HG03135 (cell line): ENCODE measurements at regions not wholly inside any gene's neighbourhood (a gene's known extent, or its start where the extent isn't known, plus 50 kb on each side); places are given as distances from the start of the nearest gene placed in this dataset.

Experiments used
- ATAC-seq: cut with Tn5 transposase; IDR thresholded peaks from one replicate; pipeline ENCODE4 v1.9.1; 2021; ENCODE audit warnings: mild to moderate bottlenecking, moderate library complexity; ENCODE audit not compliant: unreplicated experiment

DNA sequence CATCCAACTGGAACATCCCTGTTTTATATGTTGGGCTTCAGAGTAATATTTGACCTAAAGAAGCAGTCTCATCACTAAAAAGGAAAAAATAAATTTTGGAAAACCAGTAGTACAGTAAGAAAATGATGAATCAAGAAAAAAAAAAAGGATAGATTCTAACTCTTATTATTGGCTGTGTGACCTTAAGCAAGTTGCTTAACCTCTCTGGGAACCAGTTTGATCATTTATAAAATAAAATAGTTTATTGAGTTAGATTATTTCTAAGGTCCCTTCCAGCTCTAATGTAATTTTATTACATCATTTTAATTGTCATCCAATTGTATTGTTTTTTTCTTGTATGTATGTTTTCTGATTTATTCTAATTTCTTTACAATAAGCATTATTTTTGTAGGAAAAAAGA is 127.0 kb downstream of the PRELID2 start:
- ATAC-seq, result no peak

DNA sequence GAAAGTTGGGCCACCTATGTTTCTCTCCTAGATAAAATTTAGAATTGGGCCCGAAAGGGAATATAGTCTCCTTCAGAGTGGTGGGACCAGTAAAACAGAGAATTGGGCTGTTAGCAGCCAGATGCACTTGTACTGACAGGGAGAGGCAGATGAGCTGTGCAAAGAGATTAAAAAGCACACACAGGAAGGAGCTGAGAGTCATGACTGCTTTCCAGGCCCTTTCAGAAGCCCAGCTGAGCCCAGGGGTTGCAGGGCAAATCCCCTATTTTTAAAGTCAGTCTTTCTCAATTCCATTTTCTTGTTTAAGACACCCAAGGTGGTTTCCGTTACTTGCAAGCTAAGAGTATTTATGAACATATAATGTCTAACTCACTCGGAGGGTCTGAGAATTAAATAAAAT is 130.4 kb downstream of the PRELID2 start:
- no peak for ATAC-seq

GRCh38 chr5:145703856-145704255 is 131.3 kb downstream of the PRELID2 start:
- ATAC-seq, result no peak

GRCh38 chr5:145701404-145701803 is 133.7 kb downstream of the PRELID2 start:
- no peak for ATAC-seq

DNA sequence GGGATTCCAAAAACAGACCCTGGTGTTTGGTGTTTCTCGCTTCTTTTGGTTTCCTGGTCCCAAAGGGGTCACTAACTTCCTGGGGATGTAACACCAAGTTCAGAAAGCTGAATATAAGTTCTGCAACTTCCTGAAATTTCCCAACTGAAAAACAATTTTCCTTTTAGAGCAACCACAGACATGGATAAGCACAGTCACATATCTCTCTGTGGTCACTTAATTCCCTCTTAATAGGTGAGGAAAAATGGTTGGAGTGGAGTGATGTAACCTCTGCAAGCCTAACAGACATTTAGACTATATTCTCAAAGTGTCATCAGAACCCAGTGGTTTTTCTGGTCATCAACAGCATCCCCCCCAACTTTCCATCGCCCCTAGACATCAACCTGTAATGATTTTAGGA is 135.3 kb downstream of the PRELID2 start:
- ATAC-seq, result no peak

DNA sequence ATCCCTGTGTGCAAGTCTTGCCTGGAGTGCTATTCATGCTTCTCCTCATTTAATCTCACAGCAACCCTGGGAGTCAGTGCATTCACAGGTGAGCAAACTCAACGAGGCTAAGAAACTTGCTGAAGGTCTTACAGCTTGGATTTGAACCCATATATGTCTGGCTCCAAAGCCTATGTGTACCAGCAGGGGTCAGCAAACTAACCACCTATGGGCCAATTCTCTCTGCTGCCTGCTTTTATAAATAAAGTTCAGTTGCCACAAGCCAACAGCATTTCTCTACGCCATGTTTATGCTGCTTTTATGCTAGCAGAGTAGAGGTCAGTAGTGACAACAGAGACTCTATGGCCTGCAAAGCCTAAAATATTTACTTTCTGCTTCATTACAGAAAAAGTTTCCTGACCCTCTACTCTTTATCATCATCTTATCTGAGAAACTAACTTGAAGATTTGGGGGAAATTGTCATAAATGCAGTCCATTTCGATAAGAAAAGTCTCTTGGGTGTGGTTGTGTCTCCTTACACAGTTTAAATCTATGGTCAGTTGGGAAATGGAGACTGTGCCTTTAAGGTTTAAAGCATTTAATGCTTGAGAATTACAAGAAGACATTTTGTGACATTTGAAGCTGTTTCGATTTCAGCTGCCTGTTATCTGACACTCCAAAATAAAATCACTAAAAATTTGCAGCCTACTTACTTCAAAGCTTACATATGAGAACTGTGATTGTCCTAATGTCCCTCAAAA is 137.7 kb downstream of the PRELID2 start:
- ATAC-seq, result peak; percentile 82

GRCh38 chr5:145689235-145689634 is 145.9 kb downstream of the PRELID2 start:
- peak; percentile 80 for ATAC-seq

- ATAC-seq, result no peak
These were observed 147.2 kb downstream of the PRELID2 start for GRCh38 chr5:145687943-145688342.

- no peak for ATAC-seq
These were observed 149.7 kb downstream of the PRELID2 start for GRCh38 chr5:145685417-145685816.

- ATAC-seq, result no peak
These were observed 151.7 kb downstream of the PRELID2 start for GRCh38 chr5:145683431-145683830.

DNA sequence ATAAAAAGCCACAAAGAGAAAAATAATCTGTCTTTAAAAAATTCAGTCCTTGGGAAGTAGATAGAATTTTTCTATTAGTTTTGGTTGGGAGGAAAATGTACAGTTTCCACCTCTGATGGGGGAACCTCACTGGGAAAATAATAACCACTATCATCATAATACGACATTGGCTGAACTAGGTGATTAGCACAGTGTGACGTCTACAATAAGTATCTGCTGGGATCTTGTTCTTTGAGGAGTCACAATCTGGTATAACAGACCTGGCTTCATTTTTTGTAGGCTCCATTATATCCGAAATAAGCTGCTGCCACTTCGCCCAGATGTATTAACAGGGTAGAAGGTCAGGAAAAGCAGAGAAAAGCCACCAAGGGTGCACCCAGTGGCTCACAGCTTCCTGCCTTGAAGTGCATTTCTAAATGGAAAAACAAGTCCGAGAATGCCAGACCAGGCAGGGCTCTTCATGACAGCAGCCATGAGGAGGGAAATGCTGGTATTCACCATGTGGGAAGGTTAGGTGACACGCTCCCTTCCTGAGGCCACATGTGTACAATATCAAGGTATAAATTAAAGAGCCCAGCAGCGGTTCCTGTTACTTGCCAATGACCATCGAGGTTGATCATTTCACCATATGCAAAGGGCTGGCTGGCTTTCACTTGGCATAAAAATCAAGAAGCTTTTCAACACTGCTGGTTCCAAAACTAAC is 152.8 kb downstream of the PRELID2 start:
- ATAC-seq, result no peak

- peak; percentile 94 for ATAC-seq
These were observed 153.5 kb downstream of the PRELID2 start for GRCh38 chr5:145681686-145682085.

DNA sequence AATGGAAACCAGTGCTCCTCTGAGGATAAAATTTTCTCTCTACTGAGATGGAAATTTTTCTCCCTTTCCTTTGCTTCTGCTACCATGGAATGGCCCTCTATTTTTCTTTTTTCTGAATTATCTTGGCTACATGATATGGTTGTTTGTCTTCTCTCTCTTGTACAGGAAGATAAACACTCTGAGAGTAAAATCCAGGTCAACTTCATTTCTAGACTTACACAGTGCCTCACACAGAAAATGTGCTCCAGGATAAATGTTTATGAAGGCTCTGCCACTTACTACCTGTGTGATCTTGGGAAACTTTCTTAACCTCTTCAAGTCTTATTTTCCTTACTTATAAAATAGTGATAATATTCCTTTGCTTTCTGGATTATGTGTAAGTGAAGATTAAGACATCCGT is 153.9 kb downstream of the PRELID2 start:
- no peak for ATAC-seq

DNA sequence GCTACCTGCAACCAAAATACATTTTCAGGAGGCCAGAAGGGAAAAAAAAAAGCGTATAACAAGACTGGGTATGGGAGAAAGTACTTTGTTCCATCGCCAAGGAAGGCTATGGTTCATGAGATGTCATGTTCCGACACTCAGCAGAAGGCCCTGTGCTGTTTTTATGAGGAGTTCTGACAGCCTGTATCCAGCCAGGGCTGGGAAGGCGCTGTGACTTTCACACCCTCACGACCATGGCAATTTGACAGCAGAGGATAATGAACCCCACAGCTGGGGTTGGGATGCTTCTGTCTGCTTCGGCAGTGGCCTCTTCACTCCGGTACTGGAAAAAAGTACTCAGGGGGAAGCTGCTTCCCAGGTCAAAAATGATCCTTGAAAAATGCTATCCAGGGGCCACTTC is 154.4 kb downstream of the PRELID2 start:
- no peak for ATAC-seq

GRCh38 chr5:145680169-145680568 is 155.0 kb downstream of the PRELID2 start:
- ATAC-seq, result no peak

DNA sequence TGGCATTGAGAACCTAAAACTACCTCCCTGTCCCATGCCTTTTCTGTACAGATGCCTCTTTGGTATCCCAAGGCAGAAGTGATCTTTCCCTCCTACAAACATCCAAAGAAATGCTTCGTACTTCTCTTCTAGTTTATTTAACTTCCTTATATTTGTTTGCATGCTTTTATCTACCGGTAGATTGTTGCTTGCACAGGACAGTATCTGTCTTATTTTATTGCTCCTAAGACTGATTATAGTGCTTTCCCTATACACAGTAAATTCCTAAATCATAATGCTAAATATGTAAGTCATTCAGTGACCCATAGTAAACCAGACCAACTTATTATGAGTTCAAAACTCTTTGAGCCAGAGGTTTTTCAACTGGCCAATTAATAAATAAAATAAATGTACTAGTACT is 156.9 kb downstream of the PRELID2 start:
- no peak for ATAC-seq

DNA sequence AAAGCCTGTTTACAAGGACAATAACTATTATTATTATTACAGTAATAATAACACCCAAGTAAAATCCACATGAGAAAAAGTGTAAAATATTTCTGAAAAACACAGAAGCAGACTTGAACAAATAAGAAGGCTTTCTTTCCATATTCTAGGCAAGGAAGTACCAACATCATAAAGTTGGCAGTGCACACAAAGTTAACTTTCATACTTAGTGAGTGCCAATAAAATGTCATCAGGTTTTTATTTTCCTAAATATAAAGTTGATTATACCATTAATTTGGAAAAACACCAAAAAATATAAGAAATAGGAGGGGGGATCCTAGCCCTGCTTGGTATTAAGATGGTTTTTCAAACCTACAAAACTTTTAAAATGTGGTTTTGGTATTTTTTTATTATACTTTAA is 161.4 kb downstream of the PRELID2 start:
- ATAC-seq, result no peak

- ATAC-seq, result no peak
These were observed 166.4 kb downstream of the PRELID2 start for GRCh38 chr5:145668714-145669113.

- no peak for ATAC-seq
These were observed 167.4 kb downstream of the PRELID2 start for GRCh38 chr5:145667742-145668141.

GRCh38 chr5:145666591-145666990 is 168.6 kb downstream of the PRELID2 start:
- ATAC-seq, result no peak

DNA sequence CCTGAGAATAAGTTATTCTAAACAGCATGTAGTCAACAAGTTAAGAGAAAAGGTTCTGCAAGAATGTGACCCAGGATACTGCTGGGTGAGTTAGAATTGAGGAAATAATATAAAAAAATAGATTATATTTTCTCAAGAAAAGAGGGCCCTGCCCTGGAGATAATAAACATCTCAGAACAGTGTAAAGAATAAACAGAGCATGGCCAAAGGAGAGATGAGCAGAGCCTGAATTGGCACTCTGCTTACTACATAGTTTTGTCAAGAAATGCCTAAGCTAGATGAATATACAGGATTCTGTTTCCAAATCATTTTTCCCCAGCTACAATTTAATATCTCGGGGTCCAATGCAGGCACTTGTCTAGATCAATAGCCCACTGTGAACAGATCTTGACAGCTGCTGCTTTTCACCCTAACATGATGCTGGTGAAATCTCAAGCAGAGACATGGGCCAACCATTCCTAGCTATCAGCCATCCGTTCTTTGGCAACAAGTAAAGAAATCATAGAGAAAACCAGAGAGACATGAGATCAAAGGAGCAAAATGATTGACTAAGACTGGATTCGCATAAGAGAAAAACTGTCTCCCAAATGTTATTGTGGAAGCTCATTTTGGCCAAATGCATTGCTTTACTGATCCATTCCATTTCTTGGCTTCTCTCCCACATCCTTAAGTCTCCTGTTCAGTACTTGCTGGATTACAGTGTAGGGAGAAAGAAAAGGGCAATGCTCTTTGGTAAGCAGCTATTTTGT is 173.2 kb downstream of the PRELID2 start:
- no peak for ATAC-seq
